Spleen (tissue), 11 donors: ENCODE measurements at regions not wholly inside any gene's neighbourhood (a gene's known extent, or its start where the extent isn't known, plus 50 kb on each side); places are given as distances from the start of the nearest gene placed in this dataset.
A peak's percentile ranks its signal among the peaks of the same experiment; 100 is the strongest.

Source experiments
- DNase-seq: peaks from one replicate; pipeline ENCODE4 v3.0.0-alpha.2; 2020
- H3K27ac ChIP-seq, 8 donors: fragments of 200-600 bp; sonication (generic) in 7 of 8; 1 replicate in 4 of 8; 2 replicates in 4 of 8; pipeline versions ENCODE4 v1.5.0 to v1.8.0; 2016 to 2021; ENCODE audit warnings: inconsistent platforms in 4 of 8, mild to moderate bottlenecking in 4 of 8, moderate library complexity in 1 of 8
- H3K27me3 ChIP-seq, 7 donors: fragments of 200-600 bp; sonication (generic) in 6 of 7; replicated peaks in 1 of 7; 1 replicate in 4 of 7; 2 replicates in 3 of 7; pipeline versions ENCODE4 v1.5.0 to v1.8.0; 2016 to 2021; ENCODE audit warnings: inconsistent platforms in 3 of 7, mild to moderate bottlenecking in 1 of 7
- H3K36me3 ChIP-seq, 6 donors: fragments of 200-600 bp; sonication (generic) in 5 of 6; 1 replicate in 4 of 6; 2 replicates in 2 of 6; pipeline versions ENCODE4 v1.5.0 to v1.8.0; 2016 to 2021; ENCODE audit warnings: inconsistent platforms in 2 of 6
- H3K4me1 ChIP-seq, 6 donors: fragments of 200-600 bp; sonication (generic) in 5 of 6; 1 replicate in 3 of 6; 2 replicates in 3 of 6; pipeline versions ENCODE4 v1.5.0 to v1.8.0; 2016 to 2021; ENCODE audit warnings: inconsistent platforms in 3 of 6
- H3K4me3 ChIP-seq, 8 donors: fragments of 200-600 bp; sonication (generic) in 7 of 8; 1 replicate in 4 of 8; 2 replicates in 4 of 8; pipeline versions ENCODE4 v1.5.0 to v1.8.0; 2016 to 2021; ENCODE audit warnings: inconsistent platforms in 4 of 8, mild to moderate bottlenecking in 4 of 8, moderate library complexity in 2 of 8
- H3K9me3 ChIP-seq, 8 donors: fragments of 200-600 bp; sonication (generic) in 7 of 8; 1 replicate in 4 of 8; 2 replicates in 4 of 8; pipeline versions ENCODE4 v1.5.0 to v1.8.0; 2016 to 2021; ENCODE audit warnings: inconsistent platforms in 4 of 8
- CTCF ChIP-seq, 11 experiments: fragments of 200-600 bp in 7 of 11; fragments of 450-650 bp in 4 of 11; sonication (generic) in 4 of 11; IDR thresholded peaks in 8 of 11; conservative IDR thresholded peaks in 3 of 11; 1 replicate in 7 of 11; 2 replicates in 4 of 11; pipeline versions ENCODE4 v1.4.0 to v1.8.0; 2016 to 2021; ENCODE audit warnings: antibody characterized with exemption in 11 of 11, inconsistent platforms in 4 of 11, mild to moderate bottlenecking in 1 of 11
- POLR2A ChIP-seq, 3 donors: fragments of 450-650 bp; IDR thresholded peaks; one replicate each; pipeline ENCODE4 v1.5.1; 2017; ENCODE audit warnings: antibody characterized with exemption in 3 of 3, mild to moderate bottlenecking in 1 of 3
- POLR2AphosphoS5 ChIP-seq, 3 donors: sonication (generic); formaldehyde crosslinking; IDR thresholded peaks; one replicate each; pipeline ENCODE4 v1.5.1; 2017; ENCODE audit warnings: antibody characterized with exemption in 3 of 3
- WGBS, 5 donors: extraction: QIAGEN DNeasy Blood & Tissue Kit in 3 of 5; methylation state at CpG; one replicate each; pipeline versions ENCODE4 v1.1.5 to v1.1.7; 2013 to 2018; 5-methylcytosine and 5-hydroxymethylcytosine counted together
- intact Hi-C: fragments of 100-400 bp; cut with DNase I; formaldehyde crosslinking; loops from one replicate; pipeline ENCODE4 v1.15.0; 2023; ENCODE audit warnings: low total_unique reads
- donor health status: healthy with polysubstance abuse.
- donor health status: DM: no; HTN: no; CAD: no; lungs with moderate emphysema.
- donor health status: DM: no; HTN: no; CAD: no.
- donor health status: Bipolar disorder and iron deficiency.
- donor health status: healthy.
- donor health status: DM: no; HTN: no; CAD: no.
- donor health status: DM: yes; HTN: yes; CAD: no.

GRCh38 chr5:173829826-173830225 lies 58.3 kb upstream of the CPEB4 start:
- H3K27me3 ChIP-seq, result no peaks in the 10 kb centered on the region
- H3K9me3 ChIP-seq, result peaks cover 0 to 7% (median 0%) of the 10 kb centered on the region in 8 donors
- WGBS, 5 donors, result 61 to 69% (median 69%) methylated on average over 5 of the region's 5 CpGs
- H3K4me3 ChIP-seq, result no peak overlapping the region
- no peak for DNase-seq
- H3K27ac ChIP-seq, result no peak overlapping the region
- intact Hi-C loops, result no loop called here
- no peaks in the 10 kb centered on the region for H3K36me3 ChIP-seq
- H3K4me1 ChIP-seq, result peaks cover 10 to 60% (median 48%) of the 10 kb centered on the region in 6 donors
- TF ChIP-seq POLR2AphosphoS5 (IDR thresholded peaks at IDR 0.05) (no peak), CTCF (IDR thresholded peaks at IDR 0.05 in 8 of 11, conservative IDR thresholded peaks at IDR 0.05 in 3 of 11) (no peak), POLR2A (IDR thresholded peaks at IDR 0.05) (no peak)

- no peak for DNase-seq
- no peaks in the 10 kb centered on the region for H3K36me3 ChIP-seq
- no peak overlapping the region for H3K27ac ChIP-seq
- H3K4me1 ChIP-seq, result peaks cover 9 to 60% (median 45%) of the 10 kb centered on the region in 6 donors
- intact Hi-C loops, result no loop called here
- 74 to 95% (median 80%) methylated on average over 1 of the region's 1 CpG for WGBS, 5 donors
- H3K4me3 ChIP-seq, result no peak overlapping the region
- H3K9me3 ChIP-seq, result peaks cover 0 to 7% (median 0%) of the 10 kb centered on the region in 8 donors
- no peak for TF ChIP-seq POLR2AphosphoS5 (IDR thresholded peaks at IDR 0.05)
- TF ChIP-seq POLR2A (IDR thresholded peaks at IDR 0.05), result no peak
- no peak for TF ChIP-seq CTCF (IDR thresholded peaks at IDR 0.05 in 8 of 11, conservative IDR thresholded peaks at IDR 0.05 in 3 of 11)
- H3K27me3 ChIP-seq, result no peaks in the 10 kb centered on the region
Observed at GRCh38 chr5:173830421-173830820, 57.7 kb upstream of the CPEB4 start.

GRCh38 chr5:173831196-173831914 lies 56.8 kb upstream of the CPEB4 start:
- no peaks in the 10 kb centered on the region for H3K36me3 ChIP-seq
- peaks cover 9 to 66% (median 43%) of the 10 kb centered on the region in 6 donors for H3K4me1 ChIP-seq
- intact Hi-C loops, result no loop called here
- no peaks in the 10 kb centered on the region for H3K27me3 ChIP-seq
- no peak overlapping the region for H3K27ac ChIP-seq
- WGBS, 5 donors, result 92 to 99% (median 94%) methylated on average over 5 of the region's 5 CpGs
- no peak overlapping the region for H3K4me3 ChIP-seq
- H3K9me3 ChIP-seq, result peaks cover 0 to 7% (median 0%) of the 10 kb centered on the region in 8 donors
- DNase-seq, result no peak
- TF ChIP-seq POLR2AphosphoS5 (IDR thresholded peaks at IDR 0.05) (no peak), CTCF (IDR thresholded peaks at IDR 0.05 in 8 of 11, conservative IDR thresholded peaks at IDR 0.05 in 3 of 11) (no peak), POLR2A (IDR thresholded peaks at IDR 0.05) (no peak)

GRCh38 chr5:173832386-173832785 lies 55.8 kb upstream of the CPEB4 start:
- intact Hi-C loops, result no loop called here
- TF ChIP-seq CTCF (IDR thresholded peaks at IDR 0.05 in 8 of 11, conservative IDR thresholded peaks at IDR 0.05 in 3 of 11), result no peak
- TF ChIP-seq POLR2A (IDR thresholded peaks at IDR 0.05), result no peak
- no peak for TF ChIP-seq POLR2AphosphoS5 (IDR thresholded peaks at IDR 0.05)
- Histone ChIP-seq H3K27me3 (no peaks in the 10 kb centered on the region), H3K4me1 (peaks cover 9 to 67% (median 43%) of the 10 kb centered on the region in 6 donors), H3K4me3 (no peak overlapping the region), H3K36me3 (no peaks in the 10 kb centered on the region), H3K9me3 (peaks cover 0 to 7% (median 0%) of the 10 kb centered on the region in 8 donors), H3K27ac (peak overlapping the region in 3 of 8 donors; percentile 9 to 85 (median 83))
- 69 to 96% (median 85%) methylated on average over 7 of the region's 7 CpGs for WGBS, 5 donors
- DNase-seq, result no peak
